Erythroblast (primary cell): ENCODE measurements at regions not wholly inside any gene's neighbourhood (a gene's known extent, or its start where the extent isn't known, plus 50 kb on each side); places are given as distances from the start of the nearest gene placed in this dataset.

ENCODE experiments used
- GATA1 ChIP-seq: IDR thresholded peaks from 2 replicates; pipeline ENCODE4 v1.6.1; 2011; ENCODE audit warnings: low read depth, mild to moderate bottlenecking, control low read depth, low read length, moderate library complexity
- POLR2A ChIP-seq: IDR thresholded peaks from 2 replicates; pipeline ENCODE4 v1.6.1; 2011; ENCODE audit warnings: mild to moderate bottlenecking, low read length

DNA sequence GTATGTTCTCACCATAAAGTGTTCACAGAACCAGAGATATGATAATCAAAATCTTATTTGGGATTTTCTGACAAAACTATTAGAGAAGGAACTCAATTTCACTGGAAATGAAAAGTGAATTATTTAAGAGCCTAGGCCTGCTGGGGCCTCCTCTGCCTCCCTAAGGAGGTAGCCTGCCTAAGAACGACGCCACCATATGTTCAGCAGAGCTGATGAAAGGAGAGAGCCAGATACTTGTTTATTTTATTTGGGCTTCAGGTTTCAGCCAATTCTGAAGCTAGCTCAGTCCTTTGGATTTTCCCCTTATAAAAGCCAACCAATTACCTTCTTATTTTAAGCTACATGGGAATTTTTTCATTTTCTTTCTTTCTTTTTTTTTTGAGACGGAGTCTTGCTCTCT lies 433.1 kb upstream of the MAP2 start:
- TF ChIP-seq POLR2A (no peak), GATA1 (no peak)
